ENCODE measurements at regions not wholly inside any gene's neighbourhood (a gene's known extent, or its start where the extent isn't known, plus 50 kb on each side); places are given as distances from the start of the nearest gene placed in this dataset.
"Not testable (repeated sequence)": the region's sequence is repeated elsewhere in the genome, so short reads cannot be mapped to it uniquely, and the experiment has no call there.

GRCh38 chr3:88742106-88742505 lies 365.3 kb upstream of the EPHA3 start:
- DNase-seq (ENCODE audit: low read depth) = peak; percentile 5
- no peak overlapping the region for H3K4me3 ChIP-seq (replicated peaks; ENCODE audit: low read depth, low read length)
- no peak for TF ChIP-seq CTCF (IDR thresholded peaks at IDR 0.05; ENCODE audit: low read length, missing control alignments)

- no peak overlapping the region for H3K4me3 ChIP-seq (replicated peaks; ENCODE audit: low read depth, low read length)
- DNase-seq (ENCODE audit: low read depth) = no peak
- no peak for TF ChIP-seq CTCF (IDR thresholded peaks at IDR 0.05; ENCODE audit: low read length, missing control alignments)
Measured at GRCh38 chr3:88742674-88743507, 364.5 kb upstream of the EPHA3 start.

- no peak for TF ChIP-seq CTCF (IDR thresholded peaks at IDR 0.05; ENCODE audit: low read length, missing control alignments)
- no peak for DNase-seq (ENCODE audit: low read depth)
- no peak overlapping the region for H3K4me3 ChIP-seq (replicated peaks; ENCODE audit: low read depth, low read length)
Measured at GRCh38 chr3:88744896-88745295, 362.5 kb upstream of the EPHA3 start.

- H3K4me3 ChIP-seq (replicated peaks; ENCODE audit: low read depth, low read length); DNase-seq (ENCODE audit: low read depth): not testable (repeated sequence)
Measured at GRCh38 chr3:88747145-88747544, 360.3 kb upstream of the EPHA3 start.

GRCh38 chr3:88758676-88759075 lies 348.7 kb upstream of the EPHA3 start:
- H3K4me3 ChIP-seq (replicated peaks; ENCODE audit: low read depth, low read length) = no peak overlapping the region

GRCh38 chr3:88767746-88768145 lies 339.7 kb upstream of the EPHA3 start:
- no peak for TF ChIP-seq CTCF (IDR thresholded peaks at IDR 0.05; ENCODE audit: low read length, missing control alignments)
- H3K4me3 ChIP-seq (replicated peaks; ENCODE audit: low read depth, low read length) = no peak overlapping the region
- DNase-seq (ENCODE audit: low read depth) = no peak

More at GRCh38 chr3:88758676-88759075, 348.7 kb upstream of the EPHA3 start:
- TF ChIP-seq CTCF (IDR thresholded peaks at IDR 0.05; ENCODE audit: low read length, missing control alignments) = no peak
- DNase-seq (ENCODE audit: low read depth) = no peak

GRCh38 chr3:88773766-88774165 lies 333.7 kb upstream of the EPHA3 start:
- no peak for DNase-seq (ENCODE audit: low read depth)
- no peak for TF ChIP-seq CTCF (IDR thresholded peaks at IDR 0.05; ENCODE audit: low read length, missing control alignments)
- H3K4me3 ChIP-seq (replicated peaks; ENCODE audit: low read depth, low read length) = no peak overlapping the region

Measured in fibroblast of pulmonary artery (primary cell).